ENCODE measurements at regions not wholly inside any gene's neighbourhood (a gene's known extent, or its start where the extent isn't known, plus 50 kb on each side); places are given as distances from the start of the nearest gene placed in this dataset.

GRCh38 chr2:190783513-190784263 lies 96.9 kb upstream of the GLS start:
- DNase-seq (ENCODE audit: low spot score), result no peak

GRCh38 chr2:190785334-190785733 lies 95.3 kb upstream of the GLS start:
- DNase-seq (ENCODE audit: low spot score), result no peak

- DNase-seq (ENCODE audit: low spot score), result no peak
These were observed 94.0 kb upstream of the GLS start for GRCh38 chr2:190786404-190787166.

GRCh38 chr2:190787743-190788235 lies 92.8 kb upstream of the GLS start:
- DNase-seq (ENCODE audit: low spot score), result no peak

- no peak for DNase-seq (ENCODE audit: low spot score)
These were observed 91.3 kb upstream of the GLS start for GRCh38 chr2:190789074-190790004.

- DNase-seq (ENCODE audit: low spot score), result no peak
These were observed 89.2 kb upstream of the GLS start for GRCh38 chr2:190791347-190791975.

GRCh38 chr2:190791976-190792575 lies 88.5 kb upstream of the GLS start:
- DNase-seq (ENCODE audit: low spot score), result no peak

GRCh38 chr2:190792956-190793888 lies 87.4 kb upstream of the GLS start:
- no peak for DNase-seq (ENCODE audit: low spot score)

- no peak for DNase-seq (ENCODE audit: low spot score)
These were observed 86.2 kb upstream of the GLS start for GRCh38 chr2:190794377-190794776.

GRCh38 chr2:190794790-190795189 lies 85.8 kb upstream of the GLS start:
- DNase-seq (ENCODE audit: low spot score), result no peak

GRCh38 chr2:190795686-190796085 lies 84.9 kb upstream of the GLS start:
- DNase-seq (ENCODE audit: low spot score), result no peak

GRCh38 chr2:190799999-190800398 lies 80.6 kb upstream of the GLS start:
- no peak for DNase-seq (ENCODE audit: low spot score)

- no peak for DNase-seq (ENCODE audit: low spot score)
These were observed 80.1 kb upstream of the GLS start for GRCh38 chr2:190800528-190800927.

- DNase-seq (ENCODE audit: low spot score), result no peak
These were observed 78.5 kb upstream of the GLS start for GRCh38 chr2:190802129-190802528.

GRCh38 chr2:190802626-190803209 lies 77.9 kb upstream of the GLS start:
- no peak for DNase-seq (ENCODE audit: low spot score)

- DNase-seq (ENCODE audit: low spot score), result no peak
These were observed 76.3 kb upstream of the GLS start for GRCh38 chr2:190804182-190804795.

- DNase-seq (ENCODE audit: low spot score), result no peak
These were observed 75.5 kb upstream of the GLS start for GRCh38 chr2:190805126-190805525.

GRCh38 chr2:190805843-190806242 lies 74.8 kb upstream of the GLS start:
- DNase-seq (ENCODE audit: low spot score), result no peak

GRCh38 chr2:190807886-190808285 lies 72.7 kb upstream of the GLS start:
- DNase-seq (ENCODE audit: low spot score), result no peak
